Uterus (tissue), 2 donors: ENCODE measurements at regions not wholly inside any gene's neighbourhood (a gene's known extent, or its start where the extent isn't known, plus 50 kb on each side); places are given as distances from the start of the nearest gene placed in this dataset.

ENCODE experiments used
- POLR2A ChIP-seq, 2 donors: fragments of 450-650 bp; IDR thresholded peaks; one replicate each; pipeline ENCODE4 v1.6.1; 2016; ENCODE audit warnings: antibody characterized with exemption in 2 of 2, mild to moderate bottlenecking in 1 of 2, moderate library complexity in 1 of 2
- TF ChIP-seq, protein P1 (sequence below), 4 experiments: fragments of 200-600 bp in 2 of 4; fragments of 450-650 bp in 2 of 4; sonication (generic) in 2 of 4; IDR thresholded peaks; one replicate each; pipeline ENCODE4 v1.5.1; 2016 to 2019; ENCODE audit warnings: antibody characterized with exemption in 4 of 4, mild to moderate bottlenecking in 2 of 4, moderate library complexity in 1 of 4

DNA sequence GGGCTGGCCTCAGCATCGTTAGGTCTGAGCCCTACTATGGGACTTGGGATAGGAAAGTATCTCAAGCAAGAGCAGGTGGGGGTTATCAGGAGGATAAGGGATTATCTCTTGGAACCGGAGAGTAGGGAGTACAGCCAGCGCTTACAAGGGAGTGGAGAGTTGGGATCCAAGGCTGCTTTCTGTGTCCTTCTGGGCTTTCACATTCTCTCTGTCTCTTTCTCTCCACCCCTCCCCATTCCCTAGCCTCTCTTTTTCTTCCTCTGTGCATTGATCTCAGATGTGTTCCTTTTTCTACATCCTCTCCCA lies 170.2 kb downstream of the BUD13 start:
- TF ChIP-seq, protein P1, sequence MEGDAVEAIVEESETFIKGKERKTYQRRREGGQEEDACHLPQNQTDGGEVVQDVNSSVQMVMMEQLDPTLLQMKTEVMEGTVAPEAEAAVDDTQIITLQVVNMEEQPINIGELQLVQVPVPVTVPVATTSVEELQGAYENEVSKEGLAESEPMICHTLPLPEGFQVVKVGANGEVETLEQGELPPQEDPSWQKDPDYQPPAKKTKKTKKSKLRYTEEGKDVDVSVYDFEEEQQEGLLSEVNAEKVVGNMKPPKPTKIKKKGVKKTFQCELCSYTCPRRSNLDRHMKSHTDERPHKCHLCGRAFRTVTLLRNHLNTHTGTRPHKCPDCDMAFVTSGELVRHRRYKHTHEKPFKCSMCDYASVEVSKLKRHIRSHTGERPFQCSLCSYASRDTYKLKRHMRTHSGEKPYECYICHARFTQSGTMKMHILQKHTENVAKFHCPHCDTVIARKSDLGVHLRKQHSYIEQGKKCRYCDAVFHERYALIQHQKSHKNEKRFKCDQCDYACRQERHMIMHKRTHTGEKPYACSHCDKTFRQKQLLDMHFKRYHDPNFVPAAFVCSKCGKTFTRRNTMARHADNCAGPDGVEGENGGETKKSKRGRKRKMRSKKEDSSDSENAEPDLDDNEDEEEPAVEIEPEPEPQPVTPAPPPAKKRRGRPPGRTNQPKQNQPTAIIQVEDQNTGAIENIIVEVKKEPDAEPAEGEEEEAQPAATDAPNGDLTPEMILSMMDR (IDR thresholded peaks at IDR 0.05): no peak
- no peak for TF ChIP-seq POLR2A (IDR thresholded peaks at IDR 0.05)
